Transverse colon (tissue), 4 donors: ENCODE measurements at regions not wholly inside any gene's neighbourhood (a gene's known extent, or its start where the extent isn't known, plus 50 kb on each side); places are given as distances from the start of the nearest gene placed in this dataset.

Source experiments
- DNase-seq: peaks from one replicate; pipeline ENCODE4 v3.0.0-alpha.2; 2019
- H3K27ac ChIP-seq, 4 donors: fragments of 200-600 bp; sonication (generic); 2 replicates each; pipeline ENCODE4 v1.5.1; 2016 to 2018; ENCODE audit warnings: inconsistent platforms in 4 of 4
- H3K27me3 ChIP-seq: fragments of 200-600 bp; sonication (generic); 2 replicates; pipeline ENCODE4 v1.5.1; 2017; ENCODE audit warnings: inconsistent platforms
- H3K36me3 ChIP-seq, 4 donors: fragments of 200-600 bp; sonication (generic); 2 replicates each; pipeline ENCODE4 v1.5.1; 2017 to 2019; ENCODE audit warnings: inconsistent platforms in 4 of 4
- H3K4me1 ChIP-seq, 4 donors: fragments of 200-600 bp; sonication (generic); 2 replicates each; pipeline ENCODE4 v1.5.1; 2017 to 2020; ENCODE audit warnings: inconsistent platforms in 4 of 4
- H3K4me3 ChIP-seq, 4 donors: fragments of 200-600 bp; sonication (generic); 1 replicate in 1 of 4; 2 replicates in 3 of 4; pipeline versions ENCODE4 v1.5.1 to v1.6.1; 2017 to 2019; ENCODE audit warnings: inconsistent platforms in 4 of 4
- H3K9me3 ChIP-seq, 2 donors: fragments of 200-600 bp; sonication (generic); 2 replicates each; pipeline ENCODE4 v1.5.1; 2017 to 2019; ENCODE audit warnings: inconsistent platforms in 2 of 2
- CTCF ChIP-seq, 5 experiments: fragments of 200-600 bp in 3 of 5; fragments of 450-650 bp in 2 of 5; sonication (generic) in 3 of 5; IDR thresholded peaks; 1 replicate in 2 of 5; 2 replicates in 3 of 5; pipeline ENCODE4 v1.5.1; 2016 to 2017; ENCODE audit warnings: antibody characterized with exemption in 5 of 5, inconsistent platforms in 3 of 5, mild to moderate bottlenecking in 2 of 5, moderate library complexity in 1 of 5
- EP300 ChIP-seq: sonication (generic); formaldehyde crosslinking; IDR thresholded peaks from one replicate; pipeline ENCODE4 v1.6.1; 2017; ENCODE audit warnings: antibody characterized with exemption, low read depth
- POLR2A ChIP-seq: fragments of 450-650 bp; IDR thresholded peaks from one replicate; pipeline ENCODE4 v1.6.1; 2016; ENCODE audit warnings: antibody characterized with exemption, mild to moderate bottlenecking, moderate library complexity
- POLR2AphosphoS5 ChIP-seq, 3 donors: sonication (generic); formaldehyde crosslinking; IDR thresholded peaks; one replicate each; pipeline ENCODE4 v1.6.1; 2016; ENCODE audit warnings: antibody characterized with exemption in 3 of 3
- WGBS, 2 donors: methylation state at CpG; one replicate each; pipeline ENCODE4 v1.1.5; 2018; ENCODE audit warnings: low coverage in 1 of 2; 5-methylcytosine and 5-hydroxymethylcytosine counted together
- in situ Hi-C, 4 donors: fragments of 200-750 bp; cut with MboI; loops; one replicate each; pipeline versions ENCODE4 v1.15.0 to v1.15.1; 2017; ENCODE audit warnings: low sequenced_read_pairs in 3 of 4, low pct_ligation_motif_present in 1 of 4, low pct_unique_long_range_greater_than_20kb in 1 of 4
- intact Hi-C: fragments of 100-400 bp; cut with DNase I; formaldehyde crosslinking; loops from one replicate; pipeline ENCODE4 v1.15.1; 2023; ENCODE audit warnings: low total_unique reads

GRCh38 chr6:167734662-167735083 lies 92.0 kb upstream of the AFDN start:
- no peak for DNase-seq
- no peaks in the 10 kb centered on the region for H3K36me3 ChIP-seq
- TF ChIP-seq EP300, result no peak
- TF ChIP-seq POLR2A, result no peak
- no peak for TF ChIP-seq CTCF (IDR thresholded peaks at IDR 0.05)
- no peak for TF ChIP-seq POLR2AphosphoS5 (IDR thresholded peaks at IDR 0.05)
- no peaks in the 10 kb centered on the region for H3K27me3 ChIP-seq
- in situ Hi-C loops (no loop called here), intact Hi-C loops (no loop called here)
- peaks cover 0 to 11% (median 4%) of the 10 kb centered on the region in 4 donors for H3K4me1 ChIP-seq
- no peak overlapping the region for H3K4me3 ChIP-seq
- H3K27ac ChIP-seq, result no peak overlapping the region
- H3K9me3 ChIP-seq, result no peaks in the 10 kb centered on the region
- 90% methylated on average over 6 of the region's 6 CpGs; no CpG with 5 or more reads in 1 of the 2 donors for WGBS, 2 donors

- intact Hi-C loops, result no loop called here
- H3K9me3 ChIP-seq, result no peaks in the 10 kb centered on the region
- TF ChIP-seq EP300, result no peak
Observed at GRCh38 chr6:167735084-167735950, 91.4 kb upstream of the AFDN start.

GRCh38 chr6:167735951-167736288 lies 90.8 kb upstream of the AFDN start:
- DNase-seq, result no peak
- H3K27me3 ChIP-seq, result no peaks in the 10 kb centered on the region
- no peak for TF ChIP-seq POLR2AphosphoS5 (IDR thresholded peaks at IDR 0.05)
- no peak for TF ChIP-seq EP300
- TF ChIP-seq CTCF (IDR thresholded peaks at IDR 0.05), result no peak
- no peak for TF ChIP-seq POLR2A
- H3K36me3 ChIP-seq, result no peaks in the 10 kb centered on the region
- peaks cover 0 to 11% (median 4%) of the 10 kb centered on the region in 4 donors for H3K4me1 ChIP-seq
- H3K27ac ChIP-seq, result no peak overlapping the region
- no peaks in the 10 kb centered on the region for H3K9me3 ChIP-seq
- in situ Hi-C loops (no loop called here), intact Hi-C loops (no loop called here)
- no peak overlapping the region for H3K4me3 ChIP-seq
- 75 to 80% methylated on average over 5 to 6 of the region's 6 CpGs for WGBS, 2 donors

More at GRCh38 chr6:167735084-167735950, 91.4 kb upstream of the AFDN start:
- 60 to 73% methylated on average over 6 to 30 of the region's 30 CpGs for whole genome bisulfite sequencing, 2 donors
- Histone ChIP-seq H3K36me3 (no peaks in the 10 kb centered on the region), H3K4me1 (peaks cover 0 to 11% (median 4%) of the 10 kb centered on the region in 4 donors), H3K4me3 (no peak overlapping the region), H3K27ac (no peak overlapping the region), H3K27me3 (no peaks in the 10 kb centered on the region)
- DNase-seq, result no peak
- in situ Hi-C loops, result no loop called here

GRCh38 chr6:167736486-167737204 lies 90.1 kb upstream of the AFDN start:
- in situ Hi-C loops (no loop called here), intact Hi-C loops (no loop called here)
- H3K4me1 ChIP-seq, result peaks cover 0 to 11% (median 4%) of the 10 kb centered on the region in 4 donors
- H3K27ac ChIP-seq, result no peak overlapping the region
- WGBS, 2 donors, result 82 to 95% methylated on average over 3 to 18 of the region's 18 CpGs
- no peaks in the 10 kb centered on the region for H3K27me3 ChIP-seq
- no peak overlapping the region for H3K4me3 ChIP-seq
- H3K9me3 ChIP-seq, result no peaks in the 10 kb centered on the region
- no peaks in the 10 kb centered on the region for H3K36me3 ChIP-seq
- TF ChIP-seq CTCF (IDR thresholded peaks at IDR 0.05) (no peak), POLR2AphosphoS5 (IDR thresholded peaks at IDR 0.05) (no peak), EP300 (no peak), POLR2A (no peak)
- DNase-seq, result no peak
